Neuronal stem cell (in vitro differentiated cells): ENCODE measurements at regions not wholly inside any gene's neighbourhood (a gene's known extent, or its start where the extent isn't known, plus 50 kb on each side); places are given as distances from the start of the nearest gene placed in this dataset.

Experiments
- DNase-seq: peaks from one replicate; pipeline ENCODE4 v3.0.0-alpha.2; 2013; ENCODE audit warnings: low spot score
- H2AFZ ChIP-seq: one replicate; pipeline ENCODE4 v1.6.1; 2013; ENCODE audit warnings: mild to moderate bottlenecking, low read length, inconsistent platforms
- H2AK5ac ChIP-seq: 2 replicates; pipeline ENCODE4 v1.6.1; 2013; ENCODE audit warnings: low read depth, mild to moderate bottlenecking, inconsistent platforms, low read length, moderate library complexity, mixed read lengths
- H2BK120ac ChIP-seq: 2 replicates; pipeline ENCODE4 v1.6.1; 2013; ENCODE audit warnings: low read depth, mild to moderate bottlenecking, inconsistent platforms, low read length, moderate library complexity, mixed read lengths
- H2BK12ac ChIP-seq: one replicate; pipeline ENCODE4 v1.6.1; 2013; ENCODE audit warnings: low read length, inconsistent platforms
- H2BK15ac ChIP-seq: 2 replicates; pipeline ENCODE4 v1.6.1; 2013; ENCODE audit warnings: mild to moderate bottlenecking, low read length, inconsistent platforms, mixed read lengths
- H2BK5ac ChIP-seq: one replicate; pipeline ENCODE4 v1.6.1; 2013; ENCODE audit warnings: inconsistent platforms, mild to moderate bottlenecking, low read length, moderate library complexity
- H3K14ac ChIP-seq: one replicate; pipeline ENCODE4 v1.6.1; 2013; ENCODE audit warnings: low read length, inconsistent platforms
- H3K18ac ChIP-seq: 2 replicates; pipeline ENCODE4 v1.6.1; 2013; ENCODE audit warnings: low read length, inconsistent platforms
- H3K23ac ChIP-seq: 2 replicates; pipeline ENCODE4 v1.6.1; 2013; ENCODE audit warnings: low read depth, mild to moderate bottlenecking, mixed read lengths, low read length, inconsistent platforms; ENCODE audit not compliant: poor library complexity
- H3K27ac ChIP-seq: replicated peaks from 3 replicates; pipeline ENCODE4 v1.5.1; 2013; ENCODE audit warnings: low read length, inconsistent platforms
- H3K27me3 ChIP-seq, 3 experiments: 2 replicates each; pipeline ENCODE4 v1.6.1; 2013; ENCODE audit warnings: low read length in 3 of 3, mild to moderate bottlenecking in 2 of 3, inconsistent platforms in 1 of 3, low read depth in 1 of 3, mixed read lengths in 1 of 3, moderate library complexity in 1 of 3; ENCODE audit not compliant: control insufficient read depth in 3 of 3, insufficient read depth in 3 of 3
- H3K36me3 ChIP-seq, 2 donors: replicated peaks in 1 of 2; 2 replicates each; pipeline ENCODE4 v1.6.1; 2013; ENCODE audit warnings: low read length in 2 of 2; ENCODE audit not compliant: control insufficient read depth in 2 of 2, insufficient read depth in 2 of 2
- H3K4ac ChIP-seq: 2 replicates; pipeline ENCODE4 v1.6.1; 2013; ENCODE audit warnings: inconsistent platforms, mild to moderate bottlenecking, low read length, moderate library complexity
- H3K4me1 ChIP-seq, 2 donors: 1 replicate in 1 of 2; 2 replicates in 1 of 2; pipeline ENCODE4 v1.6.1; 2013; ENCODE audit warnings: low read length in 2 of 2, low read depth in 1 of 2; ENCODE audit not compliant: control insufficient read depth in 2 of 2, insufficient read depth in 1 of 2
- H3K4me2 ChIP-seq: one replicate; pipeline ENCODE4 v1.6.1; 2013; ENCODE audit warnings: mild to moderate bottlenecking, low read length, inconsistent platforms; ENCODE audit not compliant: insufficient read depth, poor library complexity, severe bottlenecking
- H3K4me3 ChIP-seq, 2 donors: 2 replicates each; pipeline ENCODE4 v1.5.1; 2013; ENCODE audit warnings: low read length in 2 of 2, mild to moderate bottlenecking in 2 of 2, inconsistent platforms in 1 of 2, moderate library complexity in 1 of 2
- H3K79me1 ChIP-seq: one replicate; pipeline ENCODE4 v1.6.1; 2013; ENCODE audit warnings: low read depth, mild to moderate bottlenecking, inconsistent platforms, low read length, moderate library complexity
- H3K9ac ChIP-seq: one replicate; pipeline ENCODE4 v1.6.1; 2013; ENCODE audit warnings: mild to moderate bottlenecking, low read depth, low read length, inconsistent platforms; ENCODE audit not compliant: poor library complexity
- H3K9me3 ChIP-seq, 2 donors: replicated peaks in 1 of 2; 2 replicates each; pipeline versions ENCODE3 to v1.6.1; 2013; ENCODE audit warnings: low read length in 2 of 2, mild to moderate bottlenecking in 2 of 2, inconsistent platforms in 1 of 2, low read depth in 1 of 2, mixed read lengths in 1 of 2, moderate library complexity in 1 of 2; ENCODE audit not compliant: control insufficient read depth in 2 of 2, insufficient read depth in 1 of 2
- H4K8ac ChIP-seq: one replicate; pipeline ENCODE4 v1.6.1; 2013; ENCODE audit warnings: low read depth, mild to moderate bottlenecking, inconsistent platforms, low read length, moderate library complexity
- H4K91ac ChIP-seq: one replicate; pipeline ENCODE4 v1.6.1; 2013; ENCODE audit warnings: low read length, low read depth, mild to moderate bottlenecking, inconsistent platforms; ENCODE audit not compliant: poor library complexity
- WGBS, 2 donors: extraction: QIAGEN DNeasy Blood & Tissue Kit; methylation state at CpG; one replicate each; pipeline ENCODE4 v1.1.7; 2013; ENCODE audit warnings: missing lambda C conversion rate in 2 of 2, mixed read lengths in 1 of 2; ENCODE audit not compliant: insufficient read length in 2 of 2, insufficient replicate concordance in 1 of 2; ENCODE audit errors: extremely low coverage in 2 of 2; 5-methylcytosine and 5-hydroxymethylcytosine counted together

- WGBS, 2 donors = 100% methylated on average over 1 of the region's 3 CpGs; no CpG with 5 or more reads in 1 of the 2 donors
- H2BK15ac ChIP-seq = no peak overlapping the region
These were observed 278.6 kb upstream of the MAP3K7 start for GRCh38 chr6:90865513-90865912.

GRCh38 chr6:90863043-90863442 lies 276.2 kb upstream of the MAP3K7 start:
- Histone ChIP-seq H3K4me3 (no peak overlapping the region), H3K4me2 (no peak overlapping the region), H3K9me3 (no peaks in the 10 kb centered on the region), H3K9ac (no peak overlapping the region), H3K4me1 (no peaks in the 10 kb centered on the region), H2AK5ac (no peak overlapping the region), H3K14ac (no peak overlapping the region), H3K18ac (no peak overlapping the region), H4K91ac (no peak overlapping the region), H2AFZ (no peak overlapping the region), H4K8ac (no peak overlapping the region), H3K23ac (no peak overlapping the region), H3K4ac (no peak overlapping the region), H2BK12ac (no peak overlapping the region), H2BK120ac (no peak overlapping the region), H2BK15ac (no peak overlapping the region), H2BK5ac (no peak overlapping the region), H3K27ac (no peak overlapping the region), H3K79me1 (no peaks in the 10 kb centered on the region), H3K27me3 (no peaks in the 10 kb centered on the region), H3K36me3 (no peaks in the 10 kb centered on the region)
- WGBS, 2 donors = no CpG with 5 or more reads among the region's 1 CpG
- no peak for DNase-seq

More at GRCh38 chr6:90865513-90865912, 278.6 kb upstream of the MAP3K7 start:
- Histone ChIP-seq H3K4me3 (no peak overlapping the region), H3K18ac (no peak overlapping the region), H2BK120ac (no peak overlapping the region), H3K9me3 (no peaks in the 10 kb centered on the region), H3K9ac (no peak overlapping the region), H3K14ac (no peak overlapping the region), H2BK5ac (no peak overlapping the region), H3K4ac (no peak overlapping the region), H3K4me2 (no peak overlapping the region), H3K27me3 (no peaks in the 10 kb centered on the region), H2BK12ac (no peak overlapping the region), H3K27ac (no peak overlapping the region), H3K36me3 (no peaks in the 10 kb centered on the region), H2AFZ (no peak overlapping the region), H4K8ac (no peak overlapping the region), H3K4me1 (no peaks in the 10 kb centered on the region), H2AK5ac (no peak overlapping the region), H3K79me1 (no peaks in the 10 kb centered on the region), H3K23ac (no peak overlapping the region), H4K91ac (no peak overlapping the region)
- no peak for DNase-seq

- H3K4me1 ChIP-seq = no peaks in the 10 kb centered on the region
- no peak overlapping the region for H3K9ac ChIP-seq
- no peak overlapping the region for H4K91ac ChIP-seq
- H3K14ac ChIP-seq = no peak overlapping the region
- H3K23ac ChIP-seq = no peak overlapping the region
- H2BK5ac ChIP-seq = no peak overlapping the region
- no peak overlapping the region for H2BK12ac ChIP-seq
- H3K36me3 ChIP-seq = no peaks in the 10 kb centered on the region
- H2AK5ac ChIP-seq = no peak overlapping the region
- no peak overlapping the region for H2AFZ ChIP-seq
- H3K4ac ChIP-seq = no peak overlapping the region
- DNase-seq = no peak
- no peak overlapping the region for H2BK15ac ChIP-seq
- no CpG with 5 or more reads among the region's 5 CpGs for WGBS, 2 donors
- no peak overlapping the region for H2BK120ac ChIP-seq
- no peak overlapping the region for H3K18ac ChIP-seq
- H3K79me1 ChIP-seq = no peaks in the 10 kb centered on the region
- no peak overlapping the region for H3K4me2 ChIP-seq
- no peak overlapping the region for H3K27ac ChIP-seq
- H3K27me3 ChIP-seq = no peaks in the 10 kb centered on the region
- no peak overlapping the region for H4K8ac ChIP-seq
- no peak overlapping the region for H3K4me3 ChIP-seq
- no peaks in the 10 kb centered on the region for H3K9me3 ChIP-seq
These were observed 274.1 kb upstream of the MAP3K7 start for GRCh38 chr6:90860822-90861601.

GRCh38 chr6:90859612-90860011 lies 272.7 kb upstream of the MAP3K7 start:
- Histone ChIP-seq H2BK12ac (no peak overlapping the region), H3K4ac (no peak overlapping the region), H3K18ac (no peak overlapping the region), H2BK5ac (no peak overlapping the region), H3K9ac (no peak overlapping the region), H3K14ac (no peak overlapping the region), H4K8ac (no peak overlapping the region), H2AFZ (no peak overlapping the region), H2AK5ac (no peak overlapping the region), H3K23ac (no peak overlapping the region), H2BK120ac (no peak overlapping the region), H4K91ac (no peak overlapping the region), H3K4me3 (no peak overlapping the region), H3K4me2 (no peak overlapping the region), H3K27me3 (no peaks in the 10 kb centered on the region), H2BK15ac (no peak overlapping the region), H3K36me3 (no peaks in the 10 kb centered on the region), H3K9me3 (no peaks in the 10 kb centered on the region), H3K4me1 (no peaks in the 10 kb centered on the region), H3K79me1 (no peaks in the 10 kb centered on the region), H3K27ac (no peak overlapping the region)
- DNase-seq = no peak
- no CpG with 5 or more reads among the region's 6 CpGs for WGBS, 2 donors
